Liver (tissue), 8 donors: ENCODE measurements at regions not wholly inside any gene's neighbourhood (a gene's known extent, or its start where the extent isn't known, plus 50 kb on each side); places are given as distances from the start of the nearest gene placed in this dataset.

Experiments used
- DNase-seq: peaks from one replicate; pipeline ENCODE4 v3.0.0-alpha.2; 2017; ENCODE audit warnings: low spot score
- H3K27ac ChIP-seq, 2 donors: one replicate each; pipeline ENCODE4 v1.7.0; 2013; ENCODE audit warnings: inconsistent platforms in 2 of 2, low read length in 2 of 2, control low read depth in 1 of 2, low read depth in 1 of 2, mild to moderate bottlenecking in 1 of 2
- H3K27me3 ChIP-seq, 4 donors: one replicate each; pipeline versions ENCODE4 v1.6.1 to v1.7.0; 2013; ENCODE audit warnings: low read length in 3 of 4, inconsistent platforms in 1 of 4, mild to moderate bottlenecking in 1 of 4, moderate library complexity in 1 of 4; ENCODE audit not compliant: control insufficient read depth in 4 of 4, insufficient read depth in 4 of 4
- H3K36me3 ChIP-seq, 4 donors: one replicate each; pipeline versions ENCODE4 v1.6.1 to v1.7.0; 2013; ENCODE audit warnings: low read length in 3 of 4, mild to moderate bottlenecking in 3 of 4, low read depth in 1 of 4, moderate library complexity in 1 of 4; ENCODE audit not compliant: control insufficient read depth in 4 of 4, insufficient read depth in 3 of 4
- H3K4me1 ChIP-seq, 4 donors: one replicate each; pipeline versions ENCODE4 v1.6.1 to v1.7.0; 2013; ENCODE audit warnings: low read length in 3 of 4, mild to moderate bottlenecking in 3 of 4, moderate library complexity in 1 of 4; ENCODE audit not compliant: control insufficient read depth in 4 of 4, insufficient read depth in 4 of 4
- H3K4me3 ChIP-seq, 3 donors: one replicate each; pipeline versions ENCODE4 v1.6.1 to v1.7.0; 2013; ENCODE audit warnings: low read length in 3 of 3, control low read depth in 1 of 3, low read depth in 1 of 3, mild to moderate bottlenecking in 1 of 3
- H3K9ac ChIP-seq, 2 donors: one replicate each; pipeline ENCODE4 v1.7.0; 2013; ENCODE audit warnings: low read length in 2 of 2, mild to moderate bottlenecking in 2 of 2, moderate library complexity in 2 of 2, control low read depth in 1 of 2, low read depth in 1 of 2
- H3K9me3 ChIP-seq, 4 donors: one replicate each; pipeline versions ENCODE4 v1.6.1 to v1.7.0; 2013; ENCODE audit warnings: low read length in 3 of 4; ENCODE audit not compliant: control insufficient read depth in 4 of 4
- ATF3 ChIP-seq: IDR thresholded peaks from 2 replicates; pipeline ENCODE4 v1.6.1; 2016; ENCODE audit warnings: antibody characterized with exemption
- EGR1 ChIP-seq, 2 donors: IDR thresholded peaks; 2 replicates each; pipeline ENCODE4 v1.6.1; 2016 to 2018; ENCODE audit warnings: antibody characterized with exemption in 2 of 2, low read depth in 2 of 2
- FOXA1 ChIP-seq: IDR thresholded peaks from 2 replicates; pipeline ENCODE4 v1.6.1; 2016; ENCODE audit warnings: antibody characterized with exemption
- FOXA2 ChIP-seq: IDR thresholded peaks from 2 replicates; pipeline ENCODE4 v1.6.1; 2016; ENCODE audit warnings: antibody characterized with exemption
- GABPA ChIP-seq, 2 donors: IDR thresholded peaks in 1 of 2; conservative IDR thresholded peaks in 1 of 2; 2 replicates each; pipeline ENCODE4 v1.6.1; 2016; ENCODE audit warnings: antibody characterized with exemption in 2 of 2, mild to moderate bottlenecking in 1 of 2, moderate library complexity in 1 of 2
- HNF4G ChIP-seq: IDR thresholded peaks from 2 replicates; pipeline ENCODE4 v1.6.1; 2016; ENCODE audit warnings: antibody characterized with exemption
- JUND ChIP-seq, 2 donors: IDR thresholded peaks; 2 replicates each; pipeline ENCODE4 v1.6.1; 2016; ENCODE audit warnings: antibody characterized with exemption in 2 of 2
- NR2F2 ChIP-seq: IDR thresholded peaks from 2 replicates; pipeline ENCODE4 v1.6.1; 2016; ENCODE audit warnings: antibody characterized with exemption
- RAD21 ChIP-seq, 2 donors: IDR thresholded peaks; 2 replicates each; pipeline ENCODE4 v1.6.1; 2016; ENCODE audit warnings: antibody characterized with exemption in 2 of 2, mild to moderate bottlenecking in 2 of 2
- REST ChIP-seq: IDR thresholded peaks from 2 replicates; pipeline ENCODE4 v1.6.1; 2016; ENCODE audit warnings: antibody characterized with exemption, mild to moderate bottlenecking
- SP1 ChIP-seq: IDR thresholded peaks from 2 replicates; pipeline ENCODE4 v1.6.1; 2018; ENCODE audit warnings: antibody characterized with exemption, mild to moderate bottlenecking
- TAF1 ChIP-seq: conservative IDR thresholded peaks from 2 replicates; pipeline ENCODE4 v1.6.1; 2016; ENCODE audit warnings: antibody characterized with exemption, mild to moderate bottlenecking
- YY1 ChIP-seq: IDR thresholded peaks from 2 replicates; pipeline ENCODE4 v1.6.1; 2016; ENCODE audit warnings: antibody characterized with exemption, mild to moderate bottlenecking
- ZBTB33 ChIP-seq: IDR thresholded peaks from 2 replicates; pipeline ENCODE4 v1.6.1; 2016; ENCODE audit warnings: antibody characterized with exemption
- WGBS: extraction: QIAGEN DNeasy Blood & Tissue Kit; methylation state at CpG from one replicate; pipeline ENCODE4 v1.1.7; 2013; 5-methylcytosine and 5-hydroxymethylcytosine counted together
- TF ChIP-seq, protein P1 (sequence below): fragments of 150-350 bp; IDR thresholded peaks from 2 replicates; pipeline ENCODE4 v1.5.1; 2017; ENCODE audit warnings: improper control_type of control experiment, low read depth, low read length; ENCODE audit not compliant: missing input control
- TF ChIP-seq, protein P2 (sequence below): IDR thresholded peaks from 2 replicates; pipeline ENCODE4 v1.6.1; 2016; ENCODE audit warnings: antibody characterized with exemption
- donor health status: healthy.
- donor health status: healthy.
- donor health status: healthy.
- donor health status: healthy.
- donor health status: healthy.

GRCh38 chrX:10039821-10040793, 72.9 kb downstream of the CLDN34 start (continued):
- TF ChIP-seq, protein P1, sequence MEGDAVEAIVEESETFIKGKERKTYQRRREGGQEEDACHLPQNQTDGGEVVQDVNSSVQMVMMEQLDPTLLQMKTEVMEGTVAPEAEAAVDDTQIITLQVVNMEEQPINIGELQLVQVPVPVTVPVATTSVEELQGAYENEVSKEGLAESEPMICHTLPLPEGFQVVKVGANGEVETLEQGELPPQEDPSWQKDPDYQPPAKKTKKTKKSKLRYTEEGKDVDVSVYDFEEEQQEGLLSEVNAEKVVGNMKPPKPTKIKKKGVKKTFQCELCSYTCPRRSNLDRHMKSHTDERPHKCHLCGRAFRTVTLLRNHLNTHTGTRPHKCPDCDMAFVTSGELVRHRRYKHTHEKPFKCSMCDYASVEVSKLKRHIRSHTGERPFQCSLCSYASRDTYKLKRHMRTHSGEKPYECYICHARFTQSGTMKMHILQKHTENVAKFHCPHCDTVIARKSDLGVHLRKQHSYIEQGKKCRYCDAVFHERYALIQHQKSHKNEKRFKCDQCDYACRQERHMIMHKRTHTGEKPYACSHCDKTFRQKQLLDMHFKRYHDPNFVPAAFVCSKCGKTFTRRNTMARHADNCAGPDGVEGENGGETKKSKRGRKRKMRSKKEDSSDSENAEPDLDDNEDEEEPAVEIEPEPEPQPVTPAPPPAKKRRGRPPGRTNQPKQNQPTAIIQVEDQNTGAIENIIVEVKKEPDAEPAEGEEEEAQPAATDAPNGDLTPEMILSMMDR: no peak
- TF ChIP-seq YY1: no peak

- Histone ChIP-seq H3K27me3 (no peaks in the 10 kb centered on the region), H3K9ac (no peak overlapping the region), H3K36me3 (no peaks in the 10 kb centered on the region), H3K27ac (no peak overlapping the region), H3K9me3 (no peaks in the 10 kb centered on the region), H3K4me3 (no peak overlapping the region), H3K4me1 (no peaks in the 10 kb centered on the region)
- no peak for TF ChIP-seq TAF1
- no peak for TF ChIP-seq GABPA (IDR thresholded peaks at IDR 0.05 in 1 of 2, conservative IDR thresholded peaks at IDR 0.05 in 1 of 2)
- no peak for TF ChIP-seq SP1
- TF ChIP-seq, protein P1: no peak
- no peak for TF ChIP-seq REST
- no peak for TF ChIP-seq ZBTB33
- no peak for TF ChIP-seq JUND (IDR thresholded peaks at IDR 0.05)
- no peak for TF ChIP-seq HNF4G
- no peak for TF ChIP-seq FOXA2
- TF ChIP-seq ATF3: no peak
- TF ChIP-seq FOXA1: no peak
- TF ChIP-seq, protein P2, sequence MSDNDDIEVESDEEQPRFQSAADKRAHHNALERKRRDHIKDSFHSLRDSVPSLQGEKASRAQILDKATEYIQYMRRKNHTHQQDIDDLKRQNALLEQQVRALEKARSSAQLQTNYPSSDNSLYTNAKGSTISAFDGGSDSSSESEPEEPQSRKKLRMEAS: no peak
- no peak for TF ChIP-seq YY1
- TF ChIP-seq RAD21 (IDR thresholded peaks at IDR 0.05): no peak
- no peak for TF ChIP-seq NR2F2
- no peak for TF ChIP-seq EGR1 (IDR thresholded peaks at IDR 0.05; ENCODE audit: low read depth in 2 of 2)
- 92% methylated on average over 5 of the region's 5 CpGs for WGBS
- no peak for DNase-seq
These were observed 73.8 kb downstream of the CLDN34 start for GRCh38 chrX:10040961-10041360.
